GM06990 (cell line): ENCODE measurements at regions not wholly inside any gene's neighbourhood (a gene's known extent, or its start where the extent isn't known, plus 50 kb on each side); places are given as distances from the start of the nearest gene placed in this dataset.

ENCODE experiments used
- DNase-seq: peaks from one replicate; pipeline ENCODE4 v3.0.0-alpha.2; 2011; ENCODE audit not compliant: insufficient read length; ENCODE audit errors: extremely low read depth
- H3K27me3 ChIP-seq: replicated peaks from 2 replicates; pipeline ENCODE4 v1.6.0; 2011; ENCODE audit warnings: low read length; ENCODE audit not compliant: control insufficient read depth, insufficient read depth
- H3K36me3 ChIP-seq: 2 replicates; pipeline ENCODE4 v1.5.1; 2011; ENCODE audit warnings: low read length; ENCODE audit not compliant: control insufficient read depth, insufficient read depth
- H3K4me3 ChIP-seq: replicated peaks from 2 replicates; pipeline ENCODE4 v1.5.1; 2011; ENCODE audit warnings: low read depth, mild to moderate bottlenecking, control low read depth, low read length
- CTCF ChIP-seq: IDR thresholded peaks from 2 replicates; pipeline ENCODE4 v1.5.1; 2011; ENCODE audit warnings: low read length, control low read depth, mild to moderate bottlenecking, inconsistent platforms; ENCODE audit not compliant: insufficient read depth, poor library complexity, severe bottlenecking

GRCh38 chr5:125421006-125421405 lies 674.6 kb upstream of the ZNF608 start:
- no peak for TF ChIP-seq CTCF
- no peak for DNase-seq

GRCh38 chr5:125422342-125422741 lies 675.9 kb upstream of the ZNF608 start:
- DNase-seq, result no peak
- no peak for TF ChIP-seq CTCF
- Histone ChIP-seq H3K36me3 (no peaks in the 10 kb centered on the region), H3K27me3 (no peaks in the 10 kb centered on the region), H3K4me3 (no peak overlapping the region)

More at GRCh38 chr5:125421006-125421405, 674.6 kb upstream of the ZNF608 start:
- no peaks in the 10 kb centered on the region for H3K27me3 ChIP-seq
- no peaks in the 10 kb centered on the region for H3K36me3 ChIP-seq
- no peak overlapping the region for H3K4me3 ChIP-seq

- H3K36me3 ChIP-seq, result no peaks in the 10 kb centered on the region
- no peak for TF ChIP-seq CTCF
- H3K4me3 ChIP-seq, result no peak overlapping the region
- no peaks in the 10 kb centered on the region for H3K27me3 ChIP-seq
- no peak for DNase-seq
These were observed 678.1 kb upstream of the ZNF608 start for GRCh38 chr5:125424402-125425141.

GRCh38 chr5:125429498-125429897 lies 683.1 kb upstream of the ZNF608 start:
- no peak for DNase-seq
- H3K4me3 ChIP-seq, result no peak overlapping the region
- H3K27me3 ChIP-seq, result no peaks in the 10 kb centered on the region
- no peak for TF ChIP-seq CTCF
- no peaks in the 10 kb centered on the region for H3K36me3 ChIP-seq

- Histone ChIP-seq H3K27me3 (no peaks in the 10 kb centered on the region), H3K4me3 (no peak overlapping the region), H3K36me3 (no peaks in the 10 kb centered on the region)
- DNase-seq, result no peak
- no peak for TF ChIP-seq CTCF
These were observed 687.0 kb upstream of the ZNF608 start for GRCh38 chr5:125433457-125433856.
